ENCODE measurements at regions not wholly inside any gene's neighbourhood (a gene's known extent, or its start where the extent isn't known, plus 50 kb on each side); places are given as distances from the start of the nearest gene placed in this dataset.
"Not testable (repeated sequence)": the region's sequence is repeated elsewhere in the genome, so short reads cannot be mapped to it uniquely, and the experiment has no call there.

DNA sequence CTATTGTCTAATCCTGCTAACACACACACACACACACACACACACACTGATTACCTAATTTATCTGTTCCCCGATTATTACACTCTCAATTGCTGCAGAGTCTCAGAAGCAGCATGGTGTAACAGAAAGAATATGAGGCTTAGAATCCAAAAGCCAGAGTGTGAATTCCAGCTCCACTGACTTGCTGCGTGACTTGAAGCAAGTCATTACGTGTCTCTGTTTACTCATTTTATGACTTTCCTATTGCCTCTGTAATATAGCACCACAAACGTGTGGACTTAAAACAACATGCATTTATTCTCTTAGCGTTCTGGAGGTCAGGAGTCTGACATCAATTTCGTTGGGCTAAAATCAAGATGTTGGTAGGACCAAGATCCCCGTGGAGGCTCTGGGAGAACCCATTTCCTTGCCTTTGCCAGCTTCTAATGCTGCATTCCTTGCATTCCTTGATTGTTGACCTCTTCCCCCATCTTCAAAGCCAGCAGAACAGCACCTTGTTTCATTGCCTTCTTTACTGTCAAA lies 55.9 kb upstream of the ATP5PO start:
- DNase-seq = no peak

DNA sequence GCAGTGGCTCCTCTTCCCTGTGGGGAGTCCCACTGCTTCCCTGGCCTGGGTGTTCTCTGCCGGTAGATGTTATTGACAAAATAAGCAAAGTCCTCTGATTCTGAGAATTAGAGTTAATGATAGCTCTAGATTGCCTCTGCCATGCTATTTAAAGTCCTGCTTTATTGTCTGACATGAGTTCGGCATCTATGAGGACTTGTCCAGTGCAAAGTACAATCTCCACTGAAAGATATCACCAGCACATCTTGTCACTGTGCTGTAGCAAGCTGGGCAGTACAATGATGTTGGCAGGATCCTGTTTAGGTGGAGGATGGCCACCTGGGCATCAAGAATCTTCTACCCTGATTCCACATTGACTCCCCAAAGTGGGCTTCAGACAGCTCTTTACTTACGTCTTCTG lies 54.0 kb upstream of the ATP5PO start:
- no peak for DNase-seq

DNA sequence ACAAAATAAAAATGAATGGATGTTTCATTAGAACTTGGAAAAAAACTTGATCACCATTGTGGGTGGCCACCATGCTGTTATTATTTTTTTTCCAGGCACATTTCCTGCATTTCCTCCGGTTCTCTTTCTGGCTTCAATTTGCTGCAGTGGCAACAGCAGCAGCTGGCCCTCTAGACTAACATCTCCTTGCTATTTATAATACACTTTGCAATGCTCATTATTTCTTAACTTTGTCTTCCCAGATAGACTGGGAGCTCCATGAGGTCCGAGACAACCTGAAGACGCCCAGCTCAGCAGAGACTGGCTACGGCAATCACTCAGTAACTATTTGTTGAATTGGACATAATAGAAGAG lies 53.4 kb upstream of the ATP5PO start:
- DNase-seq = no peak

DNA sequence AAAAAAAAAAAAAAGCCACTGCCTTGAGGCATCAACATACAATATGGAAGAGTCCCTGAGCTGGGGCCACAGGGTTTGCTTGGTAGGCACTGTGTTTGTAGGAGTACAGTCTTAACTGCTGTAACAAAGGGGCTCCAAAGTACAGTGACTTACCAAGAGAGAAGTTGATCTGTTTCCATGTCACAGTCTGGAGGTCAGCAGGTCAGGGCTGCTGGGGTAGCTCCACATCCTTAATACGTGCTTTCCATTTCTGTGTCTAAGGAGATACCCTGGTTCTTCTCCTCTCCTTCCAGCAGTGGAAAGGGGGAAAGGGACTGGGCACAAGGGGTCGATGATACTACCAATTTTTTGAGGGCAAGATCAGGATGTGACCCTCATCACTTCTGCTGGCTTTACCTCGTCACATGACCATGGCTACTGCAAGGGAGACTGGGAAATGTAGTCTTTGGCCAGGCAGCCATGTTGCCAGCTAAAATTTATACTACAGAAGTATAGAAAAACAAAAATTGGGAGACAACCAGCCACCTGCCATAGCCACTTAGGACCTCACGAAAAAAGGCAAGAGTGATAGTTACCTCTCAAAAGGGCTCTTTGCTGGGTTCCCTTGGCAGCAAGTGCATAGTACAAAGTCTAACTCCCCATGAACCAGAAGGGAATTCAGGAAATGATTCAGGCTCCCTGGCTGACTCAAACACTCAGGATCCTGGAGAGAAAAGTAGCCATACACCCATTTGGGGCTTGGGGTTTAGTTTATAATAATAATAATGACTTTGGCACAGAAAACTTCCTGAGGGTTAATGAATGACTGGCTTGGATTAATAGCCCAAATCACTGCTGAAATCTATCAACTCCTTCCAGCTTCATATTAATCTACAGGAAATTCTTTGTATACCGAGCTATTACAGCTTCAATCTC lies 52.7 kb upstream of the ATP5PO start:
- no peak for DNase-seq

DNA sequence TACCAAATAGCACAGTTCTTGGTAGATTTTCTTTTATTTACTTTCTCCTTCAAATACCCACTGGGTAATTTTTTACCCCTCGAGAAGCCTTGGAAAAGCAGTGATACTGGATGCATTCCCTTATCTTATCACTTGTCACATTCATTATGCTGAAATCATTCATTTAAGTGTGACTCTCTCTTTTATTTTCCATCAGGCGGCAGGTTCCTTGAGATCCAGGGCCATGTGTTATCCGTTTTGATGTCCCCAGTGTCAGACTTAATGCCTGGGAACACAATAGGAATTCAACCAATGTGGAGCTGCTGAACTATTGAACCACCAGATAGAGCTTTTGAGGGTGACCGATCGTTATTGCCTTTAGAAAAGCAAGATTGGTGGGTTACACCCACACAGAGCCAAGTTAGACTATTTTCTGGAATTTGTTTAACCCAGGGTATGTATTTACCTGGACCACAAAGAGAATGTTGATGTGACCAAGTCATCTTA lies 51.5 kb upstream of the ATP5PO start:
- no peak for DNase-seq

DNA sequence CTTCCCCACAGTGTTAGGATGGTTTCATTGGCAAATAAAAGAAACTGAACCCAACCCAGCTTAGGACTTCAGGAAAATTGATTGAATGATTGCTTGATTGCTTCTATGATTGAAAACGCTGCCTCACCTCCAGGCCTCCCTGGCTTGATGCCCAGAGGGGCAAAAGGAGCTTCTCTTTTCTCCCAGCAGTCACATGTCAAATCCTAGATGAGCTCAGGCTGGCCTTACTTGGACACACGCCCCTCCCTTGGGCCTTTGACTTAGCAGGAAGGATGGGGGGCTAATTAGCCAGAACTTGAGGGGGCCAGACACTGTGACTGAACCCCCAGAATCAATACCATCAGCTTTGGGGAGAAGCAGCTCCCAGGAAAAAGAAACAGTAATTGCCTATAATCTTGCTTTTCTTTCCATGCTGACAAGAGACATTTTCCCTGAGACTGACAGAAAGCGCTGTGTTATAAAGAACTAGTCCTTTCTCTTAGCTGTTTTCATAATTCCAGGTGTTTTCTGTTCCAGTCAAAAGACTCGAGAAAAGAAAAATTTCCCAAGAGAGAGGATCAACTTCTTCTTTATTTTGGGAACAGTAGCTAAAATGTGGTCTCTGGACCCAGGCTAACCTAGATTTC lies 50.8 kb upstream of the ATP5PO start:
- no peak for DNase-seq

DNA sequence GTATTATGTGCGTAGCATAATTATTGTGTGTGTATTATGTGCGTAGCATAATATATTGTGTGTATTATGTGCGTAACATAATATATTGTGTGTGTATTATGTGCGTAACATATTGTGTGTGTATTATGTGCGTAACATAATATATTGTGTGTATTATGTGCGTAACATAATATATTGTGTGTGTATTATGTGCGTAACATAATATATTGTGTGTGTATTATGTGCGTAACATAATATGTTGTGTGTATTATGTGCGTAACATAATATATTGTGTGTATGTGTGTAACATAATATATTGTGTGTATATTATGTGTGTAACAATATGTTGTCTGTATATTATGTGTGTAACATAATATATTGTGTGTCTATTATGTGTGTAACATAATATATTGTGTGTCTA lies 50.1 kb upstream of the ATP5PO start:
- DNase-seq = not testable (repeated sequence)

Measured in cerebellar nuclear complex (tissue), 1 donor.